OCI-LY7 (cell line): ENCODE measurements at regions not wholly inside any gene's neighbourhood (a gene's known extent, or its start where the extent isn't known, plus 50 kb on each side); places are given as distances from the start of the nearest gene placed in this dataset.

ENCODE experiments used
- BruUV-seq: library from RNA; stranded (reverse); fragments of 400-500 nt; replicated peaks from 2 replicates; lab custom pipeline; 2021; lab: Mats Ljungman, UMichigan
- CTCF ChIA-PET: fragments of 300-600 bp; sonication (Branson Sonifier 250); formaldehyde crosslinking; loops from one replicate; lab custom pipeline; 2022; ENCODE audit warnings: antibody characterized with exemption; ENCODE audit not compliant: unreplicated experiment; lab: Charles Lee
- POLR2A ChIA-PET: fragments of 300-600 bp; sonication (Branson Sonifier 250); formaldehyde crosslinking; loops from one replicate; lab custom pipeline; 2022; ENCODE audit warnings: antibody characterized with exemption; lab: Charles Lee
- DNase-seq: peaks from one replicate; pipeline ENCODE4 v3.0.0-alpha.2; 2015; ENCODE audit warnings: low spot score
- H2AFZ ChIP-seq: fragments of 200-600 bp; sonication (generic), shearing (Covaris generic); 2 replicates; pipeline ENCODE4 v1.6.1; 2014; ENCODE audit warnings: mild to moderate bottlenecking, antibody characterized with exemption, low read length, moderate library complexity
- H3K27ac ChIP-seq: fragments of 200-600 bp; sonication (generic); 2 replicates; pipeline ENCODE4 v1.5.1; 2014; ENCODE audit warnings: mixed run types, low read depth, mild to moderate bottlenecking, moderate library complexity, low read length, inconsistent platforms; ENCODE audit not compliant: poor library complexity, severe bottlenecking
- H3K36me3 ChIP-seq: fragments of 200-600 bp; sonication (generic); 2 replicates; pipeline ENCODE4 v1.6.1; 2014; ENCODE audit warnings: mild to moderate bottlenecking, antibody characterized with exemption, low read length, moderate library complexity, mixed read lengths; ENCODE audit not compliant: insufficient read depth
- H3K4me1 ChIP-seq: fragments of 200-600 bp; sonication (generic); 2 replicates; pipeline ENCODE4 v1.5.1; 2014; ENCODE audit warnings: mild to moderate bottlenecking, low read length; ENCODE audit not compliant: insufficient read depth, poor library complexity, severe bottlenecking
- H3K4me2 ChIP-seq: fragments of 200-600 bp; sonication (generic); 2 replicates; pipeline ENCODE4 v1.6.1; 2014; ENCODE audit warnings: mild to moderate bottlenecking, low read length
- H3K4me3 ChIP-seq: fragments of 200-600 bp; sonication (generic); 2 replicates; pipeline ENCODE4 v1.5.1; 2014; ENCODE audit warnings: mild to moderate bottlenecking, low read depth, low read length; ENCODE audit not compliant: poor library complexity, severe bottlenecking
- H3K79me2 ChIP-seq: fragments of 200-600 bp; sonication (generic); 2 replicates; pipeline ENCODE4 v1.6.1; 2016; ENCODE audit warnings: low read depth, mild to moderate bottlenecking, low read length, moderate library complexity, mixed read lengths; ENCODE audit not compliant: insufficient read depth
- H3K9me2 ChIP-seq: fragments of 200-600 bp; sonication (generic); 2 replicates; pipeline ENCODE4 v1.6.1; 2016; ENCODE audit warnings: mild to moderate bottlenecking, low read length, mixed read lengths; ENCODE audit not compliant: insufficient read depth
- H3K9me3 ChIP-seq: fragments of 200-600 bp; sonication (generic); 2 replicates; pipeline ENCODE4 v1.6.1; 2014; ENCODE audit warnings: mild to moderate bottlenecking, mixed run types, low read length, mixed read lengths
- H4K20me1 ChIP-seq: fragments of 200-600 bp; sonication (generic); 2 replicates; pipeline ENCODE4 v1.6.1; 2014; ENCODE audit warnings: mild to moderate bottlenecking, antibody characterized with exemption, low read length, moderate library complexity, mixed read lengths; ENCODE audit not compliant: insufficient read depth
- EZH2phosphoT487 ChIP-seq: fragments of 200-600 bp; sonication (generic); IDR thresholded peaks from 2 replicates; pipeline ENCODE4 v1.6.1; 2018; ENCODE audit warnings: low read depth, borderline replicate concordance, mild to moderate bottlenecking, mixed run types, antibody characterized with exemption, low read length, moderate library complexity, mixed read lengths
- intact Hi-C: fragments of 100-400 bp; cut with micrococcal nuclease; formaldehyde crosslinking; loops from one replicate; pipeline ENCODE4 v1.10.0; 2022; ENCODE audit not compliant: unreplicated experiment
- TF ChIP-seq, protein P1 (sequence below): fragments of 200-600 bp; sonication (generic); conservative IDR thresholded peaks from 2 replicates; pipeline ENCODE4 v1.5.1; 2014; ENCODE audit warnings: mild to moderate bottlenecking, antibody characterized with exemption, low read length, moderate library complexity, mixed read lengths

DNA sequence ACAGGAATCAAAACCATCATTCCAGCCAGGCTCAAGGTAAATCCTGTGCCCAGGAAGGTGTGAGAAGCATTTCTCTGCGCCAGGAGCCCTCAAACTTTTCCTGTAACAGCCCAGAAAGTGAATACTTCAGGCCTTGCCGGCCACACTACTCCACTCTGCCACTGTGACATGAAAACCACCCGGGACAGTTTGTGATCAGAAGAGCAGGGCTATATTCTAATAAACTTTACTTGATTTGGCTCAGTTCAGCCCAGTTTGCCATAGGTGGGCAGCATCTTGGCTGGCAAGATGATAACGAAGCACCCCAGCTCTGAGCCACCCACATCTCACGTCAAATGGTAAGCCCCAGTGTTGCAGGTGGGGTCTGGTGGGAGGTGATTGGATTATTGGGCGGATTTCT is 249.4 kb downstream of the DLL1 start:
- intact Hi-C loops = no loop called here
- BruUV-seq = no TSS peak
- Histone ChIP-seq H4K20me1 (no peaks in the 10 kb centered on the region), H3K4me2 (no peak overlapping the region), H3K27ac (no peak overlapping the region), H2AFZ (no peak overlapping the region), H3K79me2 (no peaks in the 10 kb centered on the region), H3K4me1 (no peaks in the 10 kb centered on the region), H3K36me3 (no peaks in the 10 kb centered on the region), H3K4me3 (no peak overlapping the region), H3K9me3 (no peaks in the 10 kb centered on the region), H3K9me2 (no peaks in the 10 kb centered on the region)
- POLR2A ChIA-PET = no interaction called here
- CTCF ChIA-PET = no interaction called here
- DNase-seq = no peak
- no peak for TF ChIP-seq EZH2phosphoT487
- TF ChIP-seq, protein P1, sequence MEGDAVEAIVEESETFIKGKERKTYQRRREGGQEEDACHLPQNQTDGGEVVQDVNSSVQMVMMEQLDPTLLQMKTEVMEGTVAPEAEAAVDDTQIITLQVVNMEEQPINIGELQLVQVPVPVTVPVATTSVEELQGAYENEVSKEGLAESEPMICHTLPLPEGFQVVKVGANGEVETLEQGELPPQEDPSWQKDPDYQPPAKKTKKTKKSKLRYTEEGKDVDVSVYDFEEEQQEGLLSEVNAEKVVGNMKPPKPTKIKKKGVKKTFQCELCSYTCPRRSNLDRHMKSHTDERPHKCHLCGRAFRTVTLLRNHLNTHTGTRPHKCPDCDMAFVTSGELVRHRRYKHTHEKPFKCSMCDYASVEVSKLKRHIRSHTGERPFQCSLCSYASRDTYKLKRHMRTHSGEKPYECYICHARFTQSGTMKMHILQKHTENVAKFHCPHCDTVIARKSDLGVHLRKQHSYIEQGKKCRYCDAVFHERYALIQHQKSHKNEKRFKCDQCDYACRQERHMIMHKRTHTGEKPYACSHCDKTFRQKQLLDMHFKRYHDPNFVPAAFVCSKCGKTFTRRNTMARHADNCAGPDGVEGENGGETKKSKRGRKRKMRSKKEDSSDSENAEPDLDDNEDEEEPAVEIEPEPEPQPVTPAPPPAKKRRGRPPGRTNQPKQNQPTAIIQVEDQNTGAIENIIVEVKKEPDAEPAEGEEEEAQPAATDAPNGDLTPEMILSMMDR = no peak

DNA sequence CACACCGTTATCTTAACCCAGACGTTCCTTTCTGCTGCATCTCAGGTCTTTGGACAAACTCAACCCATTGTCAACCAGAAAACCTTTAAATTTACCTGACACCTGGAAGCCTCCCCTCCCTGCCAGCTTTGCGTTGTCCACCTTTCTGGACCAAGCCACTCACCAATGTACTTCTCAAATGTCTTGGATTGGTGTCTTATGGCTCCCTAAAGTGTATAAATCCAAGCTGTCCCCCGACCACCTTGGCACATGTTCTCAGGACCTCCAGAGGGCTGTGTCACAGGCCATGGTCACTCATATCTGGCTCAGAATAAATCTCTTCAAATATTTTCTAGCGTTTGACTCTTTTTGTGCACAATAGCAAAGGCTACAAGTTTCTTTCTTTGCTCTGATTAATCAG is 250.0 kb downstream of the DLL1 start:
- H4K20me1 ChIP-seq = no peaks in the 10 kb centered on the region
- H3K9me2 ChIP-seq = no peaks in the 10 kb centered on the region
- no peak overlapping the region for H3K4me2 ChIP-seq
- no peaks in the 10 kb centered on the region for H3K36me3 ChIP-seq
- CTCF ChIA-PET = no interaction called here
- no peaks in the 10 kb centered on the region for H3K4me1 ChIP-seq
- H3K4me3 ChIP-seq = no peak overlapping the region
- DNase-seq = no peak
- H3K79me2 ChIP-seq = no peaks in the 10 kb centered on the region
- no peak for TF ChIP-seq EZH2phosphoT487
- TF ChIP-seq, protein P1 = no peak
- intact Hi-C loops = no loop called here
- no peak overlapping the region for H2AFZ ChIP-seq
- no peaks in the 10 kb centered on the region for H3K9me3 ChIP-seq
- no TSS peak for BruUV-seq
- no peak overlapping the region for H3K27ac ChIP-seq
- POLR2A ChIA-PET = interaction anchor here (0.7 kb wide), 1 partner anchor 359 kb away, joined by 3 read pairs; no protein-coding TSS in a partner anchor

DNA sequence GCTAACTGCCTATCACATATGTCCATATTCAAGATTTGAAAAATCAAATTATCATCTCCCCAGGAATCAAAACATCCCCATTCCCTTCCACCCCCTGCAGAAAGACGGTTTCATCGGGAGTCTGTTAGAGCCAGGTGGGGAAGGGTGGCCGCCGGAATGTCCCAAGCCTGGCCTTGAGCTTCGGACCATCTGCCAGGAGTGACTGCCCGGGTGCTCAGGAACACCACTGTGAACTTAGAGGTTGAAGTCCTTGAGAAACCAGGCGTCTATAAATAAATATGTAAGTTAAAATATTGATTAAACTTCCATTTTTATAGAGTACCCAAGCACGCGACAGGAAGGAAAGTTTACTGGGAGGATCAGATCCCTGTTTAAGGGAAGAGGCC is 250.8 kb downstream of the DLL1 start:
- no TSS peak for BruUV-seq

More for the DNA sequence above, 250.8 kb downstream of the DLL1 start:
- DNase-seq = no peak
- no peaks in the 10 kb centered on the region for H3K9me2 ChIP-seq
- intact Hi-C loops = no loop called here
- H2AFZ ChIP-seq = no peak overlapping the region
- H3K4me3 ChIP-seq = no peak overlapping the region
- no peaks in the 10 kb centered on the region for H3K79me2 ChIP-seq
- no peaks in the 10 kb centered on the region for H3K9me3 ChIP-seq
- no peaks in the 10 kb centered on the region for H3K4me1 ChIP-seq
- no peak overlapping the region for H3K4me2 ChIP-seq
- no peak for TF ChIP-seq EZH2phosphoT487
- TF ChIP-seq, protein P1 = no peak
- no peak overlapping the region for H3K27ac ChIP-seq
- POLR2A ChIA-PET = interaction anchor here (0.7 kb wide), 1 partner anchor 359 kb away, joined by 3 read pairs; no protein-coding TSS in a partner anchor
- CTCF ChIA-PET = no interaction called here
- no peaks in the 10 kb centered on the region for H4K20me1 ChIP-seq
- H3K36me3 ChIP-seq = no peaks in the 10 kb centered on the region
